Vagina (tissue), 2 donors: ENCODE measurements at regions not wholly inside any gene's neighbourhood (a gene's known extent, or its start where the extent isn't known, plus 50 kb on each side); places are given as distances from the start of the nearest gene placed in this dataset.

Experiments
- CTCF ChIP-seq, 3 experiments: fragments of 450-650 bp in 2 of 3; fragments of 200-600 bp in 1 of 3; sonication (generic) in 1 of 3; IDR thresholded peaks; one replicate each; pipeline ENCODE4 v1.5.1; 2017 to 2019; ENCODE audit warnings: antibody characterized with exemption in 3 of 3, mild to moderate bottlenecking in 2 of 3, moderate library complexity in 2 of 3
- POLR2A ChIP-seq, 2 donors: fragments of 450-650 bp; IDR thresholded peaks; one replicate each; pipeline ENCODE4 v1.6.1; 2017; ENCODE audit warnings: antibody characterized with exemption in 2 of 2, mild to moderate bottlenecking in 2 of 2, moderate library complexity in 2 of 2

- TF ChIP-seq CTCF (IDR thresholded peaks at IDR 0.05) (no peak), POLR2A (IDR thresholded peaks at IDR 0.05) (no peak)
These were observed 82.4 kb downstream of the EBLN2 start for GRCh38 chr3:73143821-73144237.
